ENCODE measurements at regions not wholly inside any gene's neighbourhood (a gene's known extent, or its start where the extent isn't known, plus 50 kb on each side); places are given as distances from the start of the nearest gene placed in this dataset.
A peak's percentile ranks its signal among the peaks of the same experiment; 100 is the strongest.

DNA sequence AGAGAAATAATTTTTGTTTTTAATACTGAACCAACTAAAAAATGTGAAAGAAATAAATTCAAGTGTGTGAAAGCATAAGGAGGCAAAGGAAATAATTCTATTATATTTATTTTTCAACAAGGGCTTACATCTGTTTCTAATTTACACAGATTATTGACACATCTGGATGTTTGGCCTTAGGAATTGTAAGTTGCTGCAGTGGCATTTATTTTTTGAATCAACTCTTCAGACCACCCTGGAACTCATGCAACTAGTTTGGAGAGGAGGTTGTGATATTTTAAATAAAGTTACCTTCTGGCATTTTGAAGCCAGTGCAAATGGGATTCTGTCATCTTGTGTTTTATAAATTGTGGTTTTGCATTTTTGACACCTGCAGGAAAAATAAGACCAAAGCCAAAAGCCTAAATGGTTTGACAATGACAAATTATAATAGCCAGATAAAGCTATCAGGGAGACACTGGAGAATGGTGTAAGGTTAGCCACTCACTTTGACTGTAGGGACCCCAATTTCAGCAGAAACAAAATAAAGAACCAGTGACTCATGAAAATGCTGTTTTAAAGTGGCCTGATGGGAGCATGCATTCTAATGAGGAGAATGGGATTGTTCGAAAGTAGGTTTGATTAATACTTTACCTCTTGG is 192.9 kb downstream of the KLF5 start:
- DNase-seq (ENCODE audit: low spot score) = no peak

DNA sequence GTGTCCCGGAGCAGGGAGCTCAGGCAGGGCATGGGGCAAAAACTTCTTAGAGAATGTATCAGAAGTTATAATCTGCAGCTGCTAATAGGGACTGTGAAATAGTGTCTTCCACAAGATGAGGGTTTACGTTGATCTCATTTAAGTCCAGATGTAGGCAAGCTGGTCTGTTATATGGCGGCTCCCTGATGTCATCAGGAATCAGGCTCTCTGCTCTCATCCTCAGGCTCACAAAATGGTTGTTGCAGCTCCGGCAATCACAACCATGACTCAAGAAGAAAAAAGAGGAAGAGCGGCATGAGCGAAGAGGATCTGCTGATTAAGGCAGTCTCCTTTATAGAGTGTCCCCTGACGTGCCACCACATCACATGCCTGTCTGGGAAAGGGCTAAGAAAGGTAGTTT is 191.3 kb downstream of the KLF5 start:
- DNase-seq (ENCODE audit: low spot score) = no peak

DNA sequence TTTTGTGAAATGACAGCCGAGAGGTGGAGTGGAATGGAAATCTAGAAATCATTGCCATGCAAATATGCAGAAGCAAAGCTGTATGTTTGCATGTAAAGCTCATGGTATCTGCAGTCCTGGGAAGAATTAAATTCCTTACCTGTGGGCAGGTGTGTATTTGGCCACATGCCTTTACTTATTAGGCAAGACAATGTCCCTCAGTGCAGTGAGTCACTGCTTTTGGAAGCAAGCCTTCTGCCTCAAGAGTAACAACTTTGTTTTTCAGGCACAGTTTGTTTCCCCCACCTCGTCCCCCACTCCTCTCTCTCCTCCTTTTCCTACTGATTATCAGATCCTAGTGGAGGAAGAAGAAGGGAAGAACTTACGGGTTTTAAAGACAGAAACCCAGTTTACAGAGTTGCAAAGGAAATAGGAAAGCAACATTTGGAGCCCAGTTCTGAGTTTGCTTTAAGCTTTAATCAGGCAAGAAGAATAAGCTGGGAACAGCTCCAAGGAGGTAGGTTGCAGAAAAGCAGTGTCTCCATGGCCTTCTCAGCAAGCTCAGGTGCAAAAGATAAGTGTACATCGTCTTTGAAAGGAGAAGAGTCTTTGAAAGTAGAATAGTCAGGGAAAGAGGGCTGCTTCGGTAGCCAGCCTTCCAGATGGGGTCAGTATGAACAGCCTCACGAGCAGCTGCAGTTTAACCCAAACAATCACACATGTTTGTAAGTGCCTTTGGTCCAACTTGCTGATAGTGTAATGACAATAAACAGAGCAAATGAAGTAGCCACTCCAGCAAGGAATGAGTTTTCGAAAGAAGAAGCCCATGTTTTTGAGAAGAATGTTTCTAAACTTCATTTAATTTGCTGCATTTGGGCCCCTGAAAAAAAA is 190.1 kb downstream of the KLF5 start:
- DNase-seq (ENCODE audit: low spot score) = no peak

DNA sequence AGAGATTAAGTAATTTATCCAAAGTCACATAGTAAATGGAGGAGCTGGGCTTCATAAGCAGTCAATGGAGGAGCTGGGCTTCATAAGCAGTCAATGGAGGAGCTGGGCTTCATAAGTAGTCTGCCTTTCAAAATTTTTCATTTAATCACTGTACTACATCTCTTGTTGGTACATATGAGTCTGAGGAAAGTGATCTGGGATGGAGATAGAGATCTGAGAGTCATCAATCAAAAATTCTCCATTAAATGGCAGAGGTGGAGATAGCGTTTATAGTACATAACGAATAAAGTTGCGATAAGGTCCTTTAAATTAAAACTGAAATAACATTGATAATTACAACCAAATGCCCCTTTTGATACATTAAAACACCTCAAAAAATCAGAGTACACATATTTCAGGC is 189.3 kb downstream of the KLF5 start:
- no peak for DNase-seq (ENCODE audit: low spot score)

DNA sequence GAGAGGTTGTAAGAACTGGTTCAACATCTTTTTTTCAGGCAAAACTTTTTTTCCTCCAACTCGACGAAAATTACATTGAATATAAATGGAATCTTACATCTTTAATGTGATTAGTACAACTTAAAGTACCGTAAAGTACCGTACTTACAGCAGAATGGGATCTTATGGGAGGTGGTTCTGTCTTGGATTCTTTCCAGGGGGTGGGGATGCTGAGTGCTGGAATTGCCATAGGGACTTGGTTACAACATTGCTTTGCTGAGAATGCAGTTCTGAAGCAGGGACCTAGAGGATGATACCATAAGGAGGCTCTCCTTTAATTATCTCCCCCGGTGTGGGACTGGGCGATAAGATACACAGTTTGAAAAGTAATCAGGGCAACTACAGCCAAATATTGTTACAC is 186.4 kb downstream of the KLF5 start:
- no peak for DNase-seq (ENCODE audit: low spot score)

DNA sequence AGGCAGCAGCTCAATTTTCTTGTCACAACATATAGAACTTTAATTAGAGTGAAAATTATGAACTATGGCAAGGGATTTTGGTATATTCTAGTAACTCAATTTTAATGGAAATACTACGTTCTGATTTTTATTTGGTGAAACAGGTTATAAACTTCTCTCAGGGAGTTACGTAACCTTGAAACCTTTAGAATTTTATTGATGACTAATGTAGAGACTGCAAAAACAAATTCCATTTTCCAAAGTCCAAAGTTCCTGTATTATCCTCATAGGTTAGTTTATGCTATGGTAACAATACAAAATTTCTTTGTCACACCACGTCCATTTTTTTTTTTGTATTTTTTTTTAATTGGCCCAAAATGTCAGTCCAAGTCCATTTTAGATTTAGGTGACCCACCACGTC is 185.7 kb downstream of the KLF5 start:
- no peak for DNase-seq (ENCODE audit: low spot score)

DNA sequence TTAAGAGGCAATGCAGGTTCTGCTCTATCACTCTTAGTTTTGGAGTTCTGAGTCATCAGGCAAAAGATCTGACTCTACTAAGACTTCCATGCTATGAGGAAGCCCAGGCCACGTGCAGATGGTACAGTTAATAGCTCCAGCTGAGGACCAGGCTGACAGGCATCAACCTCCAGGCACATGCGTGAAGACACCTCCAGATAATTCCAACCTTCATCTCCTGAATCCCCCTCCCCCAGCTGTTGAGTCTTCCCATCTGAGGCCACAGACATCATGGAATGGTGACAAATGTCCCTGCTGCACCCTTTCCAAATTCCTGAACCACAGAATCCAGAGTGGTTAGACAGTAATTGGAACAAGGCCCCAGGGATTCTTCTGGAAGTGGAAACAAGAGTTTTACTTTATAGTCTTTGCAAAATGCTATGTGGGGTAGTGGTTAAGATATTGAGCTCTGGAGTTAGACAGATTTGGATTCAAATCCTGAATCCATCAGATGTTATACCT is 183.8 kb downstream of the KLF5 start:
- DNase-seq (ENCODE audit: low spot score) = no peak

DNA sequence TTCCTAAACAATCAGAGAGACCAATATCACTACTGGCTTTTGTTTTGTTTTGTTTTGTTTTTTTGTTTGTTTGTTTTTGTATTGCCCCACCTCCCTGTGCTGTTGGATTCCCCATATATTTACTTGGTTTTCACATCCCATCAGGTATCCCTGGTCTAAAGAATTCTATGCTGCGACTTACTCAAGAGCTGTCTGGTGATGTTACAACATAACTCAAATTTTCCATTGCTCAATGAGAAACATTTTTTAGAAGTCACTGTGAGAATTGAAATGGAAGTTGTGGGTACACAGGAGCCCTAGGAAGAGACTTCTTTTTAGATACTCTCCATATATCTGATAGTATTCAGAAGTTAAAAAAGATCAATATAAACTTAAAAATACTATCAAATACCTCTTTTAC is 181.4 kb downstream of the KLF5 start:
- DNase-seq (ENCODE audit: low spot score) = no peak

DNA sequence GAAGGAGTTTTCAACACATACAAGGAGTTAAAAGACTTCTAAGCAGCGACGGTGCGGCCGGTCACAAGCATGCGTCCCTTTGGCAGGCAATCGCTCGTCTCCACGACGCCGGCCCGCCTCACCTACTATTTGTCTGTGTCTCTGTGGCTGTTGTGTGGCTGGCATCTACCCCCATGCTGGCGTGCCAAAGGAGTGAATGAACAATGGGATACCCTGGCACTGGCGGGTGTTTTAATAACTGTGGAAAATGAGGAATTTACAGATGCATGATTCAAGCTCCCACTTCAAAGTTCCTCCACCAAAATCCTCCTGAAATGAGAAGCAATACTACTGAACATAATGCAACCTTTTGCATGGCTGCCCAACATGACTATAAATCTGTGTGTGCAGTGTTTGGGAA is 176.6 kb downstream of the KLF5 start:
- DNase-seq (ENCODE audit: low spot score) = no peak

DNA sequence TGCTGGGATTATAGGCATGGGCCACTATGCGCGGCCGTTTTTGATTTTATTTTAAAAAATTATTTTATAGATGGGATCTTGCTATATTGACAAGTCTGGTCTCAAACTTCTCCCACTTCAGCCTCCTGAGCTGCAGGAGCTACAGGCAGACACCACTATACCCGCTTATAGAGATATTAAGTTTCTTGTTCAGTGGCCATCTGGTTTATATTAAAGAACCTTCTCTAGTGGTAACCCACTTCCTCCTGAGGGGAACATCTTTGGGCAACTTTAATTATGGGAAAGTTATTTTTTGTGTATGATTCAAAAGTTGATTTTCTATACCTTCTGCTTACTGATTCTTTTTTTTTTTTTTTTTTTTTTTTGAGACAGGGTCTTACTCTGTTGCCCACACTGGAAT is 172.7 kb downstream of the KLF5 start:
- DNase-seq (ENCODE audit: low spot score) = no peak

DNA sequence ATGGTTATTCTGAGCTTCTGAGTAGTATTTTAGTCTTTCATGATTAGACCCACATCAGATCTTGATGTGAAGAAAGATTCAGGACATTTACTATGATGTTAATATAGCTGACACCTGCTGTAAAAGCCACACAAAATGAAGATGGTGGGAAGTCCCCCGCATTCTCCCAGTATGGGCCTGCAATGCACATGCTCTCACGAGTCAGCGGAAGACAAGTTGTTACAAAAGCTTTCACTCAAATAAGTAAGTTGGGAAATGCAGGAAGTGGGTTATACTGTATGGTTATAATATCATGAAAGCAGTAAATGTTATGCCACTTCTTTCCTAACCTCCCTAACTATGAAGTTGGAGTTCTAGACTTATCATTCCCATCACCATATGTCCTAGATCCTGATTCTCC is 171.9 kb downstream of the KLF5 start:
- DNase-seq (ENCODE audit: low spot score) = no peak

DNA sequence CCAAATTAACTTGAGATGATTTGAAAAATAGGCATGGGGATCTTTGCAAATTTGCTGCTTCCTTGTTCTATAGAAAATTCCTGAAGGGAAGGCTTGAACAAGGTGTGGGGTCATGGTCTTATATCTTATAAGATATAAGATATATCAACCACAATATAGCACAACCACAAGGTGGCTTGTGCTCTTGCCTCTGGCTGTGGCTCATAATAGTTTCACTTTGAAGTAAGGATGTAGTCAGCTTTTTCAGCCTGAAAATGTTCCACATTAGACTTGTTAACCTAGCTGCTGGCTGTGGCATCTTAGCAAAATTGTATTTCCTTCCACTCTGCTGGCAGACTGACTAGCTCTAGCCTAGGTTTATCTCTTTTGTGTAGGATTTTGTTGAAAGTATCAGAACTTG is 169.7 kb downstream of the KLF5 start:
- no peak for DNase-seq (ENCODE audit: low spot score)

DNA sequence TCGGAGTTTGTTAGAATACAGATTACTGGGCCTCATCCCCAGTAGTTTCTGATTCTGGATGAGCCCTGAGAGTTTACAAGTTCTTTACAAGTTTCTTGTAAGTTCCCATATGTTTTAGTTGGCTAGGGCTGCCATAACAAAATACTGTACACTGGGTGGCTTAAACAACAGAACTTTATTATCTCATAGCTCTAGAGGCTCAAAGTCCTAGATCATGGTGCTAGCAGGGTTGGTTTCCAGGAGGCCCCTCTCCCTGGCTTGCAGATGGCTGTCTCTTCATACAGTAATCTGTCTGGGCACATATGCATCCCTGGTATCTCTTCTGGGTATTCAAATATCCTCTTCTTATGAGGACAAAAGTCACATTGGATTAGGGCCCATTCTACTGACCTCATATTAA is 167.2 kb downstream of the KLF5 start:
- no peak for DNase-seq (ENCODE audit: low spot score)

DNA sequence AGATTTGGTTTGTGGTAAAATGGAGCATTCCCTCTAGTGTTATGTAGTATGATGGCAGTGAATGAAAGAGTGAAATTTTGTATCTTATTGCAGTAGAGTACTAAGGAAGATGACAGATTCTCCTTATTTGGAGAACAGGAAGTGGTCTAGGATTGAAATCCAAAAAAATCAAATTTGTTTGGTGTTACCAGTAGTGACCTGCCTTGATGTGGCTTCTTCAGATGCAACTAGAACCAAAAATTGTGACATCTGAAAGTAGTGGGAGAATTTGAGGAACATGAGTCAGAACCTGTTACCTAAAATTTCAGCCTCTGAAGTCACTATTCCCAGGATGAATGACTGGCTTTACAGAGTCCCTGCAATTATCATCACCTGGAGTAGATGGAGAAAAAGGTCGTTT is 165.9 kb downstream of the KLF5 start:
- DNase-seq (ENCODE audit: low spot score) = no peak

DNA sequence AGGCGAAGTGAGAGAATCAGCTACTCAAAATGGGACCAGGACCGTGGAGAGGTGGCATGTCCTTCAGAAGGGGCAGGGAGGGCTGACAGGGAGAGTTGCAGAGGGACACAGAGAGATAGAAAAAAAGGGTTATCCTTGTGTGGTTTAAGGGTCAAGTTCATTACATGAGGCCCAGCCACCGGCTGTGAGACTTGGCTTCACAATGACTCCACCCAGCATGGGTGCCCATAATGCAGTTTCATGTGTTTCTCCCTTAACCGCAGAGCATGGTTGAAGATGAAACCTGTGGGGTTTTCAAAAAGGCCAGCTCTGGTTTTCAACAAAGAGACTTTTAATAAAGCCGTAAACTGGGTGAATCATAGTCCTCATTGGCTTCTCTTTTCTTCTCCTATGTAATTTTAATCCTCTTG is 164.6 kb downstream of the KLF5 start:
- no peak for DNase-seq (ENCODE audit: low spot score)

DNA sequence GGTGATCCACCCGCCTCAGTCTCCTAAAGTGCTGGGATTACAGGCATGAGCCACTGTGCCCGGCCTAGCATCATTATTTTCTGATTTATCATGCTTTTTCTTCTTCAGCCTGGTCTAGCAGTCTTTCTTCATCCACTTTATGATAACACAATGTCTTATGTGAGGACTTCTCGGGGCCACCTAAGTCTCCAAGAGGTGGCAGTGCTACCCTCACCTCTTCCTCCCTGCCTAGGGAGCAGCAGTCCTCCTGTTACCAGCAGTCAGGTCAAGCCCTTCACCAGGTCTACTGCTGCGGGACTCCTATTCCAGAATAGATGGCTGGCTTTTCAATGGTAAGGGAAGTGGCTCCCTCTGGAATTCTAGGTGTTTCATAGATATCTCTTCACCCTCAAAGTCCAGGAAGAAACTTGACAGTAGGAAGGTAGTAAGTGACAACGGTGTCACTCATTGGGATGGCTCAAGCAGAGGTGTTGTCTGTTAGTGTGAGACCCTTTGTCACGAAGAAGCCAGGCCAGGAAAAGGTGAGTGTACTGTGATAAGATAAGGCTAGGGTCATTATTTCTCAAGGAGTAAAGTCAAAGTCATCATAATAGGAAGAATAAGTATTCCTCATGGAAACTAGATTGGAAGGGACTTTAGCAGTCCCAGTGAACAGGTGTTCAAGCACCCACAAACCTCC is 164.0 kb downstream of the KLF5 start:
- DNase-seq (ENCODE audit: low spot score) = no peak

DNA sequence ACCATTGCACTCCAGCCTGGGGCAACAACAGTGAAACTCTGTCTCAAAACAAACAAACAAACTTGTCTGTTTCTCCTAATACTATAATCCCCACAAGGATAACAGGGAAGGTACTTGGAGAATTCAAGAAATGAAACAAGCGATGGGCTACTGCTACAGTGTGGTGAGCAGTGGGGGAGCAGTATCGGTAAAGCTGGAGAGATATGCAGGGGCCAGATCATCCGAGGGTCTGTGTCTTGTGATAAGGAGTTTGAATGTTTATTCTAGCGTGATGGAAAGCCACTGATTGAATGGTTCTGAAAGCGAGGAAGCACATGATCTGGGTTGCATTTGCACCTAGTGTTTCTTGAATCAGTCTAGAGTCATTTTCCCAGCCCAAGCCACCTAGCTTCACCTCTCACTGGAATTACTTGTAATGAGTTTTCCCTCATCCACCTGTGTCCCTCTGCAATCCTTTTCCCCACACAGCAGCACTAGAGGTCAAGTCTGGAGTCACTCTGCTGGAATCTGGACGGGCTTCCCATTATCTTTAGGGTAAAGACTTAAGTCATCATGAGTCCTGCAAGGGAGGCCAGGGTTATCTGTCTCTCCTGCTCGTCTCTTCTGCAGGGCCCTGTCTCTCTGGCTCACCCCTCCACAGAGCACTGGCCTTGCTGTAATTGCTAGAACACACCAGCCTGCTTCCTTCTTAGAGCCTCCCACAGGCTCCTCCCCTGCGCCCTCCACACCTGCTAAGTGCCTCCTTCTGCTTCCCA is 162.3 kb downstream of the KLF5 start:
- no peak for DNase-seq (ENCODE audit: low spot score)

DNA sequence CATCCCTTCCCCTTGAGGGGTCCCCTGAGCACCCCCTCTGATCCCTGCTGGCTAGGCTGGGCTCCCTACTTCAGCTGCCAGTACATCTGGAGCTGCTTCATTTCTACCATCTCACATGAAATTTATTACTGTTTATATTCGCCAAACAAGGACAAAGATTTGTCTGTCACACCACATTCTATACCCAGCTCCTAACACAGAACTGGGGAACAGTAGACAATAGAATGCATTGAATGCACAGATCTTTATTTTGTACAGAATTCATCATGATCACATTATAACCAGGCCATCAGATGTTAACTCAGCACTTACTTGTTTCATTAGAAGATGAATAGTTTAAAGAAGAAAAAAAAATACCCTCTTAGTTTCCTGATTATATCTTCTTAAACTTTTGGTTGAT is 159.4 kb downstream of the KLF5 start:
- no peak for DNase-seq (ENCODE audit: low spot score)

DNA sequence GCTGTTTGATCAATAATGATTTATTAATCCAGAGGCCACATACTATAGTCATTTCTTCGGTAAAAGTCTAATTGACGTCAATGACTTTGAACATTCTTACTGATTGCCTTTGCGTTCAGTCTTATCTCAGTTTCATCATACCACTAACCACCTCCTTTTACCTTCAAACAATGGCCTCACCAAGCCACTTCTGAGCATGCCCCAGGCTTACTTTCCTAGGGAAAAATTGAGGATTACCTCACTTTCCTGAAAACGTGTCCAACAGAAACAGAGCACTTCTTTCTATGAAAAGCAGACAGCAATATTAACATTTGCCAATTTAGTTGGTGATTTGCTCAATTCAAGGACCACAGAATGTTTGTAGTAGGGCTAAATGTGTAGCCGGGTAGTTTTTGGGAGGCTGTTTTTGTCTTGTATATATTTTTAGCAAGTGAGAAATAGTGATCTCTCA is 157.6 kb downstream of the KLF5 start:
- no peak for DNase-seq (ENCODE audit: low spot score)

DNA sequence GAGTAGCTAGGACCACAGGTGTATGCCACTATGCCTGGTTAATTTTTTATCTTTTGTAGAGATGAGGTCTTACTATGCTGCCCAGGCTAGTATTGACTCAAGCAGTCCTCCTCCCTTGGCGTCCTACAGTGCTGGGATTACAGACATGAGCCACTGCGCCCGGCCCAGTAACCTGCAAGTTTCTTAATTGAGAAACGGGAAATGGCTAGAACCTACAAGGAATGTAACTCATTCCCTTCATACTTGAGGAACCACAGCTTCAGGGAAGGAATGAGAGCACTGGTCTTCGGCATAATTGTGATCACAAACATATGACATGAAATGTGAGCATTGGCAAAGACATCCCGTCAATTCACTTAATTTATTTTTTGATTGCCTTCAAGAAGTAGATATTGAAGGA is 157.0 kb downstream of the KLF5 start:
- DNase-seq (ENCODE audit: low spot score) = no peak

DNA sequence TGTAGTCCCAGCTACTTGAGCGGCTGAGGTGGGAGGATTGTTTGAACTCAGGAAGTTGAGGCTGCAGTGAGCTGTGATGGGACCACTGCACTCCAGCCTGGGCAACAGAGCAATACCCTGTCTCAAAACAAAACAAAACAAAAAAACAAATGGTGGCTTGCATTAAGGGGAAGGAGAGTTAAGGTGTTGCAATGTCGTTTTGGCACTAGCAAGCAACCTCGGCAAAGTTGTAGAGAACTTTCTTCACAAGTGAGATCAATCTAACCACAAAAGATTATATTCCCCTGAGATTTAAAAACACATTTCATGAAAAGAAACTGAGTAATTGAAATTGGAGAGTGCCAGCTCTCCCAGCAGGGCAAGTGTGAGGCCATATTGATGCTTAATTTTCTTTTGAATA is 153.7 kb downstream of the KLF5 start:
- DNase-seq (ENCODE audit: low spot score) = no peak

DNA sequence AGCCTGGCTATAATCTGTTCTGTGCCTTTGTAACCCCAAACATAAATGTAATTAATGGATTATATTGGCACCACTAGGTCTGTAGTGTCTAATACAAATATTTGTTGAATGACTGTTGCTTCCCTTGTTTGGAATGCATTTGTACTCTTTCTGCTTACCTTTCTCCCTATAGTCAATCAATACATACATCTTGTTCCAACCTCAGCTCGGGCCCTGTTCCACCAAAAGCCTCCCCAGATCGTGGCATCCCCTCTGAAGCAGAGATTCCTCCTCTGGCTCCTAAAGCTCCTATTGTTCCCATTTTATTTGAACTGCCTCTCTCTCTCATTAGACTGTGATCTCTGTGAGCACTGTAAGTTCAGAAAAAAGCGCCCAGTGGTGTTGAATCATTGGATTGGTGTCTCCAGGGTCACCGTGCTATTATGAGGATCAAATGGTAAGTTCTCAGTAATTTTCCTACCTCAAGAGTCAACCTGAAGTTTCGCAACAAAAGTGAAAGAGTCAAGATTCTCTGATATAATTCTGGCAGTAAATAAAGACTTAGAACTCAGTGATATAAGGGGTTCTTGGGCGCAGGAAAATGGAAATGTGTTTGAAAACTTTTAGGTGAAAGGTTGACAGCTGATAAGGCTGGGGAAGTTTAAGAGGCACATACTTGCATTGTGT is 151.5 kb downstream of the KLF5 start:
- DNase-seq (ENCODE audit: low spot score) = peak; percentile 17
